Cardiac fibroblast (primary cell): ENCODE measurements at regions not wholly inside any gene's neighbourhood (a gene's known extent, or its start where the extent isn't known, plus 50 kb on each side); places are given as distances from the start of the nearest gene placed in this dataset.

ENCODE experiments used
- DNase-seq, 2 donors: peaks; one replicate each; pipeline versions ENCODE4 v3.0.0 to v3.0.0-alpha.2; 2010; ENCODE audit warnings: low read depth in 2 of 2
- H3K4me3 ChIP-seq, 2 donors: replicated peaks in 1 of 2; 1 replicate in 1 of 2; 2 replicates in 1 of 2; pipeline ENCODE4 v1.5.1; 2011; ENCODE audit warnings: low read depth in 2 of 2, low read length in 2 of 2, mild to moderate bottlenecking in 2 of 2, moderate library complexity in 1 of 2
- TF ChIP-seq, protein P1 (sequence below): IDR thresholded peaks from one replicate; pipeline ENCODE4 v1.5.1; 2011; ENCODE audit warnings: low read depth, mild to moderate bottlenecking, low read length, inconsistent platforms

DNA sequence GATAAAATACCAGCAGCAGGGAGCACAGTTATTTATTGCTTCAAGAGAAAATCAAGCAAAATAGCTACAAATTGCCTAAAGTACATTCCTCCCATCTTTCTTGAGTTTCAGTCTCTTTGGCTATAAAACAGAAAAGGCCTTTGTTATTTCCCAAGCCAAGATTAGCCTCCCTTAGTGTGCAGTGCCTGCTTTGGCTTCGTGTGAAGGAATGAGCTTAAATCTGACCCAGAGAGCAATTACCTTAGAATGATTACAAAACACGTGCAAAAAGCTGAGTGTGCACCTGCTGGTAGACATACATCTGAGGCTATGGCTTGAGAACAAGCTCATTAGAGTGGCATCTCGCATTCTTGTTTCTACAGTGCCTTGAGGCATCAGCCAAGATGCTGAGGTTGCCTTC lies 250.8 kb downstream of the C4orf33 start:
- no peak overlapping the region for H3K4me3 ChIP-seq
- no peak for DNase-seq
- TF ChIP-seq, protein P1, sequence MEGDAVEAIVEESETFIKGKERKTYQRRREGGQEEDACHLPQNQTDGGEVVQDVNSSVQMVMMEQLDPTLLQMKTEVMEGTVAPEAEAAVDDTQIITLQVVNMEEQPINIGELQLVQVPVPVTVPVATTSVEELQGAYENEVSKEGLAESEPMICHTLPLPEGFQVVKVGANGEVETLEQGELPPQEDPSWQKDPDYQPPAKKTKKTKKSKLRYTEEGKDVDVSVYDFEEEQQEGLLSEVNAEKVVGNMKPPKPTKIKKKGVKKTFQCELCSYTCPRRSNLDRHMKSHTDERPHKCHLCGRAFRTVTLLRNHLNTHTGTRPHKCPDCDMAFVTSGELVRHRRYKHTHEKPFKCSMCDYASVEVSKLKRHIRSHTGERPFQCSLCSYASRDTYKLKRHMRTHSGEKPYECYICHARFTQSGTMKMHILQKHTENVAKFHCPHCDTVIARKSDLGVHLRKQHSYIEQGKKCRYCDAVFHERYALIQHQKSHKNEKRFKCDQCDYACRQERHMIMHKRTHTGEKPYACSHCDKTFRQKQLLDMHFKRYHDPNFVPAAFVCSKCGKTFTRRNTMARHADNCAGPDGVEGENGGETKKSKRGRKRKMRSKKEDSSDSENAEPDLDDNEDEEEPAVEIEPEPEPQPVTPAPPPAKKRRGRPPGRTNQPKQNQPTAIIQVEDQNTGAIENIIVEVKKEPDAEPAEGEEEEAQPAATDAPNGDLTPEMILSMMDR, result no peak

DNA sequence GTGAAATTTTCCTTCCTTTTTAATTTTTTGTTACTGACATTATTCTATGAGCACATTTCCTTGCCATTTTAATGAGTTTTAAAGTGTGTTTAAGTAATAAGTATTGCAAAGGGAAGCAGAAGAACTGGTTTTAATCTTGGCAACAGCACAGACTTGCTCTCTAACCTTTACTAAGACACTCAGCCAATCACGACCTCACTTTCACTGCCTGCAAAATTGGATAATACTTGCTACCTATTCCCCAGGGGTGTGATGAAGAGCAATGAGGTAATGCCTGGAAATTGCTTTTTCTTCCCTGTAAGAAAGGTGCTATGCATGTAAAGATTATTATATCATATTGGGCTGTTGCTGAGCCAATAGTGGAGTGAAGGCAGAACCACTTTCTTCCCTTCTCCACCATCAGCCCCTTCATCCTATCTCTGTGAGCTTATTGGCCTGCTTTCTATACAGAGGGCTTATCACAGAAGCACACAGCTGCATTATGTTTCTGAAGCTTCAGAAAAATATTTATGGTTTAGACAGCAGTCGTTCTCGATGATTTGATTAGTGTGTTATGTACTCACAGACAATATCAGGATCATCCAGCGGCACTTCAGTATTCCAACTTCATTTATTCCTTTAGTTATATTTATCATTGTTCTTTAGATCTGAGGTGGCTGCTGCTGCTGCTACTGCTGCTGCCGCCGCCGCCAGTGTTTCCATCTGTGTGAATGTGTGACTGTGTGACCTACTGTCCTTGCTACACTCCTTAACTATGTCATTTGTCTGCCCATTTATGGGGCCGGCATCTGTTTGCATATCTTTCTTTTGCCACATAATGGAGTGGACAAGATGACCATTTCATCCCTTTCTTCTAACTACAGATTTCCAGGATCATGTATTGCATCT lies 255.1 kb downstream of the C4orf33 start:
- no peak overlapping the region for H3K4me3 ChIP-seq
- TF ChIP-seq, protein P1, result no peak
- DNase-seq, result peak in 1 of 2 donors; percentile 9

DNA sequence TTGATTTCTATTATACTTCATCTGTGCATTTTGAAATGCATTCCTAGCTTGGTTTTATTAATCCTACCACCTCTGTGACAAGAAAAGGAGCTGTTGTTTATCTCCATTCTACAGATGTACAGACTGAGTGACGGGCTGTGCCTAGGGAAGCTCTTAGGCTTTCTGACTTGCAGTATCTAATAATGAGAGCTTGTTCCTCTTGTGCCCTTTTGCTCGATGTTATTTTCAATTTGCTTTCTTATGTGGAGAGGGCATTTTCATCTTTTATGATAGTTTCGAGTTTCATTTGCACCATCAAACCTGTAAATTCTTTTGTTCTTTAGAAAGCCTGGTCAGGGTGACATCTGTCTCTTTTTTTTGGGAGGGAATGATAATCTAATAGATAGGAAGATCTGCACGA lies 256.5 kb downstream of the C4orf33 start:
- no peak for DNase-seq
- TF ChIP-seq, protein P1, result no peak
- H3K4me3 ChIP-seq, result no peak overlapping the region

DNA sequence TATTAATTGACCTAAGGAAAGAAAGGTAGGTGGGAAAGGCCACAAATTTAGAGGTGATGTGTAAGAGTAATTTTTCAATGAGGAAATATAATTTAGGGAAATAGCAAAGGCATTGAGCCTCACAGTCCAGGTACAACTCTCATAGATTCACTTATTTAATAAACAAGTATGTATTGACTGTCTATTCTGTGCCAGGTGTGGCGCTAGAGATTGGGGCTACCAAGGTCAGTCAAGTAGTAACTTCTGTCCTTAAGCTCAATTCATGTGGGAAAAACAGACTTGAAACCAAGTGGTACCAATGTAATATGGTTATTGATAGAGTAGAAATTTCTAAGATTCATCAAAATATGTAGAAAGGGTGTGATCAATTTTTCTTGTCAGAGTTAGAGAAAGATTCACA lies 257.5 kb downstream of the C4orf33 start:
- no peak overlapping the region for H3K4me3 ChIP-seq
- no peak for DNase-seq
- TF ChIP-seq, protein P1, result no peak

DNA sequence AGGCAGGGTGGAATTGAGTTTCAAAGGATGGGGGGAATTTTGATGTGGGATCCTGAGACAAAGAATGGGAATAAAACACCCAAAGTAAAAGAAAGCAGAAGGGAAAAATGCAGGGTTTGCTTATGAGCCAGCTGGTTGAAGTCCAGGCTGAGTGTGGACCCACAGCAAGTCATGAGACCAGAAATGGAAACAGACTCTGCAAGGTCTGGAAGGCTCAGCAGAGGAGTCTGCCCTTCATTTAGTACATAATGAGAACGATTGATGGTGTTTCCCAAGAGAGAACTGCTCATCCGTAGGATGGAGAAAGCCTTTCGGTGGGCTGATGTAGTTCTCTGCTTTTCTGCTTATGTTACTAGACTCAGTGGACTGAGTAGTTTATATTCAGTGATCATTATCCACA lies 259.1 kb downstream of the C4orf33 start:
- TF ChIP-seq, protein P1, result no peak
- DNase-seq, result peak in 1 of 2 donors; percentile 28
- no peak overlapping the region for H3K4me3 ChIP-seq

DNA sequence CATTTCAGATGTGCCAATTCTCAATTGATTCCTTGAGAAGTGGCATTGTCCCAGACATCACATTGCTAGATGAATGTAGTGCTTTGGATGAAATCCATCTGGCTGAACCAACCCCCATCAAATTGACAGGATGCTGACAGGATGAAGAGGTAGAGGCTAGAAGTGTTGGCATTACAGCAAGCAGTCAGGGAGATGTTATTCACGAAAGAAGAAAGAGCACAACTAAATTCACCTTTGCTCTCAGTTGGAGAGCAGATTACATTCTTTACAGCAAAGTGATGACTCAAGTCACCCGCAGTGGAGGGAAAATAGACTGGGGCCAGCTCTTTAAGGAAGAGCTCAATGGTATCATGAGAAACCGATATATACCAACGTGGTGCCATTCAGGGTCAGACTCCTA lies 259.6 kb downstream of the C4orf33 start:
- H3K4me3 ChIP-seq, result no peak overlapping the region
- DNase-seq, result peak; percentile 19 to 39
- TF ChIP-seq, protein P1, result no peak
